GM12878 (cell line): ENCODE measurements at regions not wholly inside any gene's neighbourhood (a gene's known extent, or its start where the extent isn't known, plus 50 kb on each side); places are given as distances from the start of the nearest gene placed in this dataset.

Experiments
- ATAC-seq: fragments of 200-7000 bp; cut with Tn5 transposase; 3 replicates; pipeline ENCODE4 v1.9.1; 2020; ENCODE audit warnings: mild to moderate bottlenecking, moderate library complexity
- BruUV-seq: library from RNA; stranded (reverse); fragments of 400-500 nt; replicated peaks from 2 replicates; lab custom pipeline; 2021; lab: Mats Ljungman, UMichigan
- CTCF ChIA-PET: fragments of 300-600 bp; sonication (Branson Sonifier 250); formaldehyde crosslinking; extraction: SDS; loops from one replicate; lab custom pipeline; 2021; ENCODE audit warnings: inconsistent platforms; lab: Yijun Ruan, JAX
- POLR2A ChIA-PET: fragments of 350-600 bp; formaldehyde crosslinking; extraction: SDS; loops from one replicate; lab custom pipeline; 2021; ENCODE audit warnings: inconsistent platforms; lab: Charles Lee
- RAD21 ChIA-PET: fragments of 300-600 bp; sonication (Branson Sonifier 250); formaldehyde crosslinking; loops from one replicate; lab custom pipeline; 2023; ENCODE audit warnings: antibody characterized with exemption; ENCODE audit not compliant: unreplicated experiment; lab: Charles Lee
- SMC1A ChIA-PET: fragments of 300-600 bp; sonication (Branson Sonifier 250); formaldehyde crosslinking; loops from one replicate; lab custom pipeline; 2023; ENCODE audit not compliant: unreplicated experiment, uncharacterized antibody; lab: Charles Lee
- DNase-seq: peaks from one replicate; pipeline ENCODE4 v3.0.0-alpha.2; 2011; ENCODE audit warnings: low read depth, low spot score
- FAIRE-seq: peaks from 3 replicates; lab custom pipeline; 2011; peaks lifted over from hg19 to GRCh38; lab: Jason Lieb, UNC
- H2AFZ ChIP-seq: 2 replicates; pipeline ENCODE4 v1.6.0; 2011; ENCODE audit warnings: low read depth, low read length, control low read depth; ENCODE audit not compliant: control insufficient read depth
- H3K27ac ChIP-seq: 2 replicates; pipeline ENCODE4 v1.5.1; 2011; ENCODE audit warnings: control low read depth; ENCODE audit not compliant: control insufficient read depth, insufficient read depth
- H3K27me3 ChIP-seq, 2 experiments: replicated peaks in 1 of 2; 2 replicates each; pipeline versions ENCODE4 v1.6.0 to v1.6.1; 2011; ENCODE audit warnings: low read length in 1 of 2; ENCODE audit not compliant: control insufficient read depth in 2 of 2, insufficient read depth in 2 of 2
- H3K36me3 ChIP-seq, 2 experiments: 2 replicates each; pipeline ENCODE4 v1.5.1; 2011; ENCODE audit warnings: low read length in 1 of 2; ENCODE audit not compliant: control insufficient read depth in 2 of 2, insufficient read depth in 2 of 2
- H3K4me1 ChIP-seq: 2 replicates; pipeline ENCODE4 v1.6.1; 2011; ENCODE audit warnings: mild to moderate bottlenecking, low read length, moderate library complexity, mixed read lengths; ENCODE audit not compliant: control insufficient read depth, insufficient read depth
- H3K4me2 ChIP-seq: 2 replicates; pipeline ENCODE4 v1.6.0; 2011; ENCODE audit warnings: control low read depth; ENCODE audit not compliant: control insufficient read depth, insufficient read depth
- H3K4me3 ChIP-seq: fragments of 200-600 bp; sonication (generic); 2 replicates; pipeline ENCODE4 v1.5.1; 2016
- H3K79me2 ChIP-seq: 2 replicates; pipeline ENCODE4 v1.6.0; 2011; ENCODE audit warnings: low read length; ENCODE audit not compliant: control insufficient read depth, insufficient read depth
- H3K9ac ChIP-seq: 2 replicates; pipeline ENCODE4 v1.8.0; 2011; ENCODE audit warnings: low read length, control low read depth, mixed read lengths; ENCODE audit not compliant: control insufficient read depth, insufficient read depth
- H3K9me3 ChIP-seq: replicated peaks from 3 replicates; pipeline ENCODE4 v1.5.1; 2011; ENCODE audit warnings: mild to moderate bottlenecking, low read length; ENCODE audit not compliant: control insufficient read depth, insufficient read depth
- H4K20me1 ChIP-seq: 2 replicates; pipeline ENCODE4 v1.6.0; 2011; ENCODE audit not compliant: control insufficient read depth, insufficient read depth
- BMI1 ChIP-seq: fragments of 450-650 bp; IDR thresholded peaks from 2 replicates; pipeline ENCODE4 v1.6.1; 2016; ENCODE audit warnings: mild to moderate bottlenecking, moderate library complexity, borderline replicate concordance
- CHD4 ChIP-seq: fragments of 200-600 bp; sonication (generic); IDR thresholded peaks from 2 replicates; pipeline ENCODE4 v1.6.1; 2016; ENCODE audit warnings: mild to moderate bottlenecking
- FOXM1 ChIP-seq: IDR thresholded peaks from 2 replicates; pipeline ENCODE4 v1.6.1; 2012; ENCODE audit warnings: low read depth, mild to moderate bottlenecking, inconsistent platforms, low read length, moderate library complexity
- HDAC2 ChIP-seq: fragments of 200-600 bp; sonication (generic); IDR thresholded peaks from 2 replicates; pipeline ENCODE4 v1.6.1; 2017
- IKZF2 ChIP-seq, 2 experiments: fragments of 450-650 bp; IDR thresholded peaks; 2 replicates each; pipeline ENCODE4 v1.6.1; 2017; ENCODE audit warnings: mild to moderate bottlenecking in 2 of 2, moderate library complexity in 2 of 2
- IRF4 ChIP-seq: IDR thresholded peaks from 2 replicates; pipeline ENCODE4 v1.6.1; 2011; ENCODE audit warnings: low read depth, low read length
- JUND ChIP-seq: IDR thresholded peaks from 2 replicates; pipeline ENCODE4 v1.6.1; 2012; ENCODE audit warnings: low read depth, mild to moderate bottlenecking, low read length, improper control_type of control experiment, moderate library complexity
- KAT2A ChIP-seq: conservative IDR thresholded peaks from 2 replicates; pipeline ENCODE4 v1.6.1; 2011; ENCODE audit warnings: low read depth, low read length; ENCODE audit not compliant: control insufficient read depth
- NFXL1 ChIP-seq: fragments of 450-650 bp; IDR thresholded peaks from 2 replicates; pipeline ENCODE4 v1.6.1; 2017; ENCODE audit warnings: antibody characterized with exemption, mild to moderate bottlenecking, borderline replicate concordance
- POLR2A ChIP-seq: IDR thresholded peaks from 2 replicates; pipeline ENCODE4 v1.6.1; 2011; ENCODE audit warnings: low read depth, mild to moderate bottlenecking, low read length
- POLR2AphosphoS5 ChIP-seq: IDR thresholded peaks from 2 replicates; pipeline ENCODE4 v1.6.1; 2011; ENCODE audit warnings: mild to moderate bottlenecking, low read length, inconsistent platforms
- RAD51 ChIP-seq: fragments of 450-650 bp; IDR thresholded peaks from 2 replicates; pipeline ENCODE4 v1.6.1; 2016; ENCODE audit warnings: moderate library complexity, mild to moderate bottlenecking, inconsistent platforms
- RBBP5 ChIP-seq: fragments of 200-600 bp; sonication (generic); conservative IDR thresholded peaks from 2 replicates; pipeline ENCODE4 v1.6.1; 2016
- TAF1 ChIP-seq: IDR thresholded peaks from 2 replicates; pipeline ENCODE4 v1.6.1; 2011; ENCODE audit warnings: mild to moderate bottlenecking, low read depth, low read length, borderline replicate concordance
- TCF12 ChIP-seq: IDR thresholded peaks from 2 replicates; pipeline ENCODE4 v1.6.1; 2011; ENCODE audit warnings: low read depth, mild to moderate bottlenecking, low read length
- ZZZ3 ChIP-seq: IDR thresholded peaks from 2 replicates; pipeline ENCODE4 v1.6.1; 2011; ENCODE audit warnings: low read depth; ENCODE audit not compliant: control insufficient read depth, insufficient read length
- WGBS: methylation state at CpG from one replicate; pipeline ENCODE4 v1.1.6; 2016; ENCODE audit warnings: low lambda C conversion rate; ENCODE audit not compliant: insufficient replicate concordance, insufficient coverage; ENCODE audit errors: missing lambda C conversion rate; 5-methylcytosine and 5-hydroxymethylcytosine counted together
- in situ Hi-C: fragments of 300-500 bp; cut with MboI; formaldehyde crosslinking; loops from 9 replicates; pipeline ENCODE4 v1.14.3; 2018; ENCODE audit warnings: mixed read lengths
- intact Hi-C: fragments of 100-400 bp; cut with micrococcal nuclease; formaldehyde crosslinking; loops from one replicate; pipeline ENCODE4 v1.14.2; 2022; ENCODE audit not compliant: unreplicated experiment
- TF ChIP-seq, protein P1 (sequence below): IDR thresholded peaks from 2 replicates; pipeline ENCODE4 v1.6.1; 2012; ENCODE audit warnings: mild to moderate bottlenecking, low read depth, low read length
- TF ChIP-seq, protein P2 (sequence below): fragments of 450-650 bp; IDR thresholded peaks from 2 replicates; pipeline ENCODE4 v1.6.1; 2018; ENCODE audit warnings: borderline replicate concordance, mild to moderate bottlenecking; ENCODE audit not compliant: partially characterized antibody

DNA sequence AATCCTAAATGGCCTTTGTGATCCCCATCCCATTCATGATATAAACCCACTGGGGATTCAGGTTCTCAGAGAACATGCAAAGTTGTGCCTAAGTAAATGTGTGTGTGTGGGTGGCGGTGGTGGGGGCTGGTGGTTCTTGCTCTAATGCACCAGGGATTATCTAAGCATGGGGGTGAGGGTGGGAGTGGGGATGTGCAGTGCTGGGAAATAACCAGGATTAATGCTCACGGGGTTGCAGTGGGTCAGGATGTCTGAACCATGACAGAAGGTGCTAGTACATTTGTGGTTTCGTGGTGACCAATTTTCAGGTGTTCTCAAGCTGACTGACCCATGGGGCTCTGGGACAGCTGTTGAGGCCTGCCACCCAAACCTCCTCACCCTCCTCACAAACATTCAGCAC is 101.0 kb downstream of the ZNF608 start (continued):
- TF ChIP-seq, protein P1, sequence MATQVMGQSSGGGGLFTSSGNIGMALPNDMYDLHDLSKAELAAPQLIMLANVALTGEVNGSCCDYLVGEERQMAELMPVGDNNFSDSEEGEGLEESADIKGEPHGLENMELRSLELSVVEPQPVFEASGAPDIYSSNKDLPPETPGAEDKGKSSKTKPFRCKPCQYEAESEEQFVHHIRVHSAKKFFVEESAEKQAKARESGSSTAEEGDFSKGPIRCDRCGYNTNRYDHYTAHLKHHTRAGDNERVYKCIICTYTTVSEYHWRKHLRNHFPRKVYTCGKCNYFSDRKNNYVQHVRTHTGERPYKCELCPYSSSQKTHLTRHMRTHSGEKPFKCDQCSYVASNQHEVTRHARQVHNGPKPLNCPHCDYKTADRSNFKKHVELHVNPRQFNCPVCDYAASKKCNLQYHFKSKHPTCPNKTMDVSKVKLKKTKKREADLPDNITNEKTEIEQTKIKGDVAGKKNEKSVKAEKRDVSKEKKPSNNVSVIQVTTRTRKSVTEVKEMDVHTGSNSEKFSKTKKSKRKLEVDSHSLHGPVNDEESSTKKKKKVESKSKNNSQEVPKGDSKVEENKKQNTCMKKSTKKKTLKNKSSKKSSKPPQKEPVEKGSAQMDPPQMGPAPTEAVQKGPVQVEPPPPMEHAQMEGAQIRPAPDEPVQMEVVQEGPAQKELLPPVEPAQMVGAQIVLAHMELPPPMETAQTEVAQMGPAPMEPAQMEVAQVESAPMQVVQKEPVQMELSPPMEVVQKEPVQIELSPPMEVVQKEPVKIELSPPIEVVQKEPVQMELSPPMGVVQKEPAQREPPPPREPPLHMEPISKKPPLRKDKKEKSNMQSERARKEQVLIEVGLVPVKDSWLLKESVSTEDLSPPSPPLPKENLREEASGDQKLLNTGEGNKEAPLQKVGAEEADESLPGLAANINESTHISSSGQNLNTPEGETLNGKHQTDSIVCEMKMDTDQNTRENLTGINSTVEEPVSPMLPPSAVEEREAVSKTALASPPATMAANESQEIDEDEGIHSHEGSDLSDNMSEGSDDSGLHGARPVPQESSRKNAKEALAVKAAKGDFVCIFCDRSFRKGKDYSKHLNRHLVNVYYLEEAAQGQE = no peak
- TF ChIP-seq POLR2A = no peak

DNA sequence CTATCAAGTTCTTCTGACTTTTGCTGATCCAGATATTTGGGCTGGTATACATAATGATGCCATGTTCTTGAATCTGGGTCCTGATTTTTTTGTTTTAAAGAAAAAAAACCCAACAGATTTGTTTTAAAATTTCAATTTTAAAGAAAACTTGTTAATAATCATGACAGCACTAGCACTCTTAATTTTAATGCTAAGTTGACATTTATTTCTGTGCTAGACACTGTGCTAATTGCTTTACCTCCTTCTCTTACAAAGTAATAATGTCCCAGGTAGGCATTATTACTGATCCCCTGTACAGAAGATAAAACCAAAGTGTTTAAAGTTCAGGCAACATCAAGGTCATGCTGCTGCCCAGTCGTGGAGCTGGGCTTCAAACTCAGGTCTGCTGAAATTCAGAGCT is 101.9 kb downstream of the ZNF608 start:
- peaks cover 40% of the 10 kb centered on the region for H3K4me1 ChIP-seq

More for the DNA sequence above, 101.9 kb downstream of the ZNF608 start:
- Histone ChIP-seq H3K4me2 (no peak overlapping the region), H3K27ac (no peak overlapping the region), H3K4me3 (no peak overlapping the region), H3K9ac (no peak overlapping the region), H3K27me3 (no peaks in the 10 kb centered on the region), H3K9me3 (no peaks in the 10 kb centered on the region; the same call in 2 of the 3 replicates), H3K79me2 (no peaks in the 10 kb centered on the region; the same call in 1 of the 2 replicates), H4K20me1 (no peaks in the 10 kb centered on the region), H3K36me3 (peaks cover 0 to 5% of the 10 kb centered on the region in 2 experiments; a peak in 1 of 4 replicates), H2AFZ (no peak overlapping the region)
- in situ Hi-C loops (loop anchor here (10.0 kb wide), 1 partner anchor 290 kb away; no protein-coding TSS in a partner anchor), intact Hi-C loops (loop anchor here (10.0 kb wide), 1 partner anchor 590 kb away; no protein-coding TSS in a partner anchor)
- WGBS = 52% methylated on average over 1 of the region's 1 CpG
- BruUV-seq = no TSS peak
- TF ChIP-seq JUND = no peak
- no peak for TF ChIP-seq HDAC2
- TF ChIP-seq POLR2AphosphoS5 = no peak
- no peak for TF ChIP-seq TCF12
- TF ChIP-seq TAF1 = no peak
- no peak for TF ChIP-seq RBBP5
- no peak for TF ChIP-seq ZZZ3
- no peak for TF ChIP-seq IKZF2 (IDR thresholded peaks at IDR 0.05)
- no peak for TF ChIP-seq BMI1
- no peak for TF ChIP-seq FOXM1
- no peak for TF ChIP-seq KAT2A
- no peak for TF ChIP-seq NFXL1
- no peak for TF ChIP-seq RAD51
- TF ChIP-seq CHD4 = no peak
- TF ChIP-seq IRF4 = no peak
- TF ChIP-seq, protein P2, sequence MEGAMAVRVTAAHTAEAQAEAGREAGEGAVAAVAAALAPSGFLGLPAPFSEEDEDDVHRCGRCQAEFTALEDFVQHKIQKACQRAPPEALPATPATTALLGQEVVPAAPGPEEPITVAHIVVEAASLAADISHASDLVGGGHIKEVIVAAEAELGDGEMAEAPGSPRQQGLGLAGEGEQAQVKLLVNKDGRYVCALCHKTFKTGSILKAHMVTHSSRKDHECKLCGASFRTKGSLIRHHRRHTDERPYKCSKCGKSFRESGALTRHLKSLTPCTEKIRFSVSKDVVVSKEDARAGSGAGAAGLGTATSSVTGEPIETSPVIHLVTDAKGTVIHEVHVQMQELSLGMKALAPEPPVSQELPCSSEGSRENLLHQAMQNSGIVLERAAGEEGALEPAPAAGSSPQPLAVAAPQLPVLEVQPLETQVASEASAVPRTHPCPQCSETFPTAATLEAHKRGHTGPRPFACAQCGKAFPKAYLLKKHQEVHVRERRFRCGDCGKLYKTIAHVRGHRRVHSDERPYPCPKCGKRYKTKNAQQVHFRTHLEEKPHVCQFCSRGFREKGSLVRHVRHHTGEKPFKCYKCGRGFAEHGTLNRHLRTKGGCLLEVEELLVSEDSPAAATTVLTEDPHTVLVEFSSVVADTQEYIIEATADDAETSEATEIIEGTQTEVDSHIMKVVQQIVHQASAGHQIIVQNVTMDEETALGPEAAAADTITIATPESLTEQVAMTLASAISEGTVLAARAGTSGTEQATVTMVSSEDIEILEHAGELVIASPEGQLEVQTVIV = no peak
- ChIA-PET CTCF (no interaction called here), RAD21 (interaction anchor here (0.8 to 2.8 kb wide), 4 partner anchors 59 to 277 kb away, joined by 3 to 10 read pairs (median 4); no protein-coding TSS in a partner anchor), SMC1A (interaction anchor here (1.0 to 2.4 kb wide), 5 partner anchors 8 to 63 kb away, joined by 3 to 6 read pairs (median 5); no protein-coding TSS in a partner anchor), POLR2A (interaction anchor here (0.5 kb wide), 1 partner anchor 607 kb away, joined by 3 read pairs; no protein-coding TSS in a partner anchor)
- ATAC-seq (no peak), FAIRE-seq (no peak), DNase-seq (no peak)
